Natural killer cell treated with Interleukin-12 subunit alpha and Interleukin-12 subunit beta and Interleukin-15 and Interleukin-18, amount 100 ng/mL, for 72 hours (primary cell): ENCODE measurements at regions not wholly inside any gene's neighbourhood (a gene's known extent, or its start where the extent isn't known, plus 50 kb on each side); places are given as distances from the start of the nearest gene placed in this dataset.

Experiments
- ATAC-seq, 2 donors: fragments of 150-1000 bp; cut with Tn5 transposase in 1 of 2; sonication (Bioruptor Pico), chemical (Tn5 transposase) in 1 of 2; 2 replicates each; pipeline ENCODE4 v1.10.0; 2021
- DNase-seq: peaks from one replicate; pipeline ENCODE4 v3.0.0; 2022; ENCODE audit warnings: low spot score
- H3K27ac Mint-ChIP-seq, 2 donors: 1 replicate in 1 of 2; 2 replicates in 1 of 2; pipeline ENCODE4 v1.8.0; 2022; ENCODE audit warnings: mixed read lengths in 2 of 2, mild to moderate bottlenecking in 1 of 2, moderate library complexity in 1 of 2
- H3K27me3 Mint-ChIP-seq, 2 donors: 1 replicate in 1 of 2; 2 replicates in 1 of 2; pipeline ENCODE4 v1.8.0; 2022; ENCODE audit warnings: mixed read lengths in 2 of 2
- H3K36me3 Mint-ChIP-seq: one replicate; pipeline ENCODE4 v1.8.0; 2022; ENCODE audit warnings: mixed read lengths
- H3K4me1 Mint-ChIP-seq, 2 donors: 1 replicate in 1 of 2; 2 replicates in 1 of 2; pipeline ENCODE4 v1.8.0; 2022; ENCODE audit warnings: low read depth in 2 of 2, mixed read lengths in 2 of 2, mild to moderate bottlenecking in 1 of 2
- H3K4me3 Mint-ChIP-seq: one replicate; pipeline ENCODE4 v1.8.0; 2022; ENCODE audit warnings: mixed read lengths
- H3K9me3 Mint-ChIP-seq: 2 replicates; pipeline ENCODE4 v1.8.0; 2022; ENCODE audit warnings: mixed read lengths

- H3K9me3 Mint-ChIP-seq = peaks cover 4% of the 10 kb centered on the region
- H3K4me3 Mint-ChIP-seq = no peak overlapping the region
- ATAC-seq = peak; percentile 57 to 65
- peaks cover 0 to 4% of the 10 kb centered on the region in 2 donors for H3K4me1 Mint-ChIP-seq
- no peaks in the 10 kb centered on the region for H3K36me3 Mint-ChIP-seq
- peak; percentile 58 for DNase-seq
- peaks cover 7 to 12% of the 10 kb centered on the region in 2 donors for H3K27me3 Mint-ChIP-seq
- no peak overlapping the region for H3K27ac Mint-ChIP-seq
Measured at GRCh38 chr20:63056236-63057170, 49.7 kb upstream of the BHLHE23 start.
